ENCODE measurements at regions not wholly inside any gene's neighbourhood (a gene's known extent, or its start where the extent isn't known, plus 50 kb on each side); places are given as distances from the start of the nearest gene placed in this dataset.

DNA sequence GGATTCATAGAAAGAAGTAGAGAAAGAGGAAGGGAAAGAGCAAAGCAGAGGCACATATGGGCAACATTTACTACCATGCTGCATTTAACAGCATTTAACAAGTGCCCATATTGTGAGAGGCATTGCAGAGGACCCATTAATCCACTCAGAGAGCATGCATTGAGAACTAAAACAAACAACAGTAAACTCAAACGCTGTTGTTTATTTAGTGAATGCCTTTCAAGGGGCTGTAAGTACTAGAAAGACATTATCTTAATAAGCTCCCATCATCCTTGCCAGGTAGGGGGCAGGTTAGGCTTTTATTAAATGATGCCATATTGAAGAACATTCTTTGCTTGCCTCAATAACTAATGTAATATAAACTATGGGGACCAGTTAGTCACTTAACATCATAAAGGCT is 254.3 kb upstream of the DAB1 start:
- Histone ChIP-seq H3K36me3 (no peaks in the 10 kb centered on the region), H3K27me3 (no peaks in the 10 kb centered on the region), H3K4me3 (ENCODE audit: low read depth, low read length) (no peak overlapping the region), H3K9me3 (no peaks in the 10 kb centered on the region), H3K4me1 (no peaks in the 10 kb centered on the region)
- TF ChIP-seq, protein P1, sequence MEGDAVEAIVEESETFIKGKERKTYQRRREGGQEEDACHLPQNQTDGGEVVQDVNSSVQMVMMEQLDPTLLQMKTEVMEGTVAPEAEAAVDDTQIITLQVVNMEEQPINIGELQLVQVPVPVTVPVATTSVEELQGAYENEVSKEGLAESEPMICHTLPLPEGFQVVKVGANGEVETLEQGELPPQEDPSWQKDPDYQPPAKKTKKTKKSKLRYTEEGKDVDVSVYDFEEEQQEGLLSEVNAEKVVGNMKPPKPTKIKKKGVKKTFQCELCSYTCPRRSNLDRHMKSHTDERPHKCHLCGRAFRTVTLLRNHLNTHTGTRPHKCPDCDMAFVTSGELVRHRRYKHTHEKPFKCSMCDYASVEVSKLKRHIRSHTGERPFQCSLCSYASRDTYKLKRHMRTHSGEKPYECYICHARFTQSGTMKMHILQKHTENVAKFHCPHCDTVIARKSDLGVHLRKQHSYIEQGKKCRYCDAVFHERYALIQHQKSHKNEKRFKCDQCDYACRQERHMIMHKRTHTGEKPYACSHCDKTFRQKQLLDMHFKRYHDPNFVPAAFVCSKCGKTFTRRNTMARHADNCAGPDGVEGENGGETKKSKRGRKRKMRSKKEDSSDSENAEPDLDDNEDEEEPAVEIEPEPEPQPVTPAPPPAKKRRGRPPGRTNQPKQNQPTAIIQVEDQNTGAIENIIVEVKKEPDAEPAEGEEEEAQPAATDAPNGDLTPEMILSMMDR (IDR thresholded peaks at IDR 0.05; ENCODE audit: low read depth, low read length), result no peak
- DNase-seq, result no peak

GRCh38 chr1:57675776-57676175 is 251.9 kb upstream of the DAB1 start:
- Histone ChIP-seq H3K36me3 (no peaks in the 10 kb centered on the region), H3K27me3 (no peaks in the 10 kb centered on the region), H3K4me1 (no peaks in the 10 kb centered on the region), H3K4me3 (ENCODE audit: low read depth, low read length) (no peak overlapping the region), H3K9me3 (no peaks in the 10 kb centered on the region)
- TF ChIP-seq, protein P1 (IDR thresholded peaks at IDR 0.05; ENCODE audit: low read depth, low read length), result no peak
- DNase-seq, result no peak

DNA sequence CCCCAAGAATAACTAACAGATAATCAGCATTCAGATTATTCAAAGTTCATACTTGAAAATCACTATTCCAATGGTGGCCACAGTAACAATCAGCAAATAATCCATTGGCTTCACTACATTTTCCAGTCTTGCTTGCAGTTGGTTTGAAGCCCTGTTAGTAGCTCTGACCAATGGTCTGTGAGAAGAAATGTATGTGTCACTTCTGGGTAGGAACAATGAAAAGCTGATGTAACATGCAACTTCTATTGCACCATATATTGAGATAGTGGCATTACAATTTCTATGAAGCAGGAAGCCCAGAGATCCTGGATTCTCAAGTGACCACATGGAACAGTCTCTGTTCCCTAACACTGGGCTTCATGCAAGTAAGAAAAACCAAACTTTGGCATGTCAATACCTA is 250.9 kb upstream of the DAB1 start:
- no peak overlapping the region for H3K4me3 ChIP-seq (ENCODE audit: low read depth, low read length)
- H3K36me3 ChIP-seq, result no peaks in the 10 kb centered on the region
- H3K9me3 ChIP-seq, result no peaks in the 10 kb centered on the region
- no peaks in the 10 kb centered on the region for H3K4me1 ChIP-seq
- no peaks in the 10 kb centered on the region for H3K27me3 ChIP-seq
- TF ChIP-seq, protein P1 (IDR thresholded peaks at IDR 0.05; ENCODE audit: low read depth, low read length), result no peak
- no peak for DNase-seq

DNA sequence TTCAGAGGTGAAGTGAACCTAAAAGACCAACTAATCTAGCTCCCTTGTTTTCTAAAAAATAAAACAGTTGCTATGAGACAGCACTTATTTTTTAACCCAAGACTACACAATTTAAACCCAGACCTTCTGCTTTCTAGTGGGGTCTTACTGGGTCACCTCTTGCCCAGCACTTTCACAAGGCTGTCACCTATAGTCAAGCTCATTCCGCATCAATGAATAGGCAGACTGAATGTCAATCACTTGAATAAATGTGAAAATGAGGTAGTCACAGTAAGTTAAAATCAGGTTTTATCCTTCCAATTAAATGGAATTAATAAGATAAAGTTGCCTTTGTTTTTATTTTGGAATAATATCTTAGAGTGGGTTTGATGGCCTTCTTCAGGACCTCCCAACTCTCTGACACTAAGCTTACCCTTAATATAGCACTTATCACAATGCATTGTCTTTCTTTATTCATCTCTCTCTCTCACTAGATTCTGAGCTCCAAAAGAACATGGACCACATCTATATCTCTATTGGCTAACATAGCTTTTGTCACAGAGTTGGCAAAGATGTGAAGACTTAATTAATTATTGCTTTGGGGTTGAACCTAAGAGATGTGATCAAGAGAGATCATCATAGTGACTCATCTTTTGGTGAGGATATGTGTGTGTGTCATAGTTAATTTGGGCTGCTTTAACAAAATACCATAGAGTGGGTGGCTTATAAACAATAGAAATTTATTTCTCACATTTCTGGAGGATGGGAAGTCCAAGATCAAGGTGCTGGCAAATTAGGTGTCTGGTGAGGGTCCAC is 248.7 kb upstream of the DAB1 start:
- Histone ChIP-seq H3K36me3 (no peaks in the 10 kb centered on the region), H3K4me3 (ENCODE audit: low read depth, low read length) (no peak overlapping the region), H3K27me3 (no peaks in the 10 kb centered on the region), H3K4me1 (no peaks in the 10 kb centered on the region), H3K9me3 (no peaks in the 10 kb centered on the region)
- no peak for DNase-seq
- TF ChIP-seq, protein P1 (IDR thresholded peaks at IDR 0.05; ENCODE audit: low read depth, low read length), result no peak

- no peaks in the 10 kb centered on the region for H3K36me3 ChIP-seq
- TF ChIP-seq, protein P1 (IDR thresholded peaks at IDR 0.05; ENCODE audit: low read depth, low read length), result no peak
- DNase-seq, result no peak
- no peaks in the 10 kb centered on the region for H3K27me3 ChIP-seq
- H3K9me3 ChIP-seq, result no peaks in the 10 kb centered on the region
- no peak overlapping the region for H3K4me3 ChIP-seq (ENCODE audit: low read depth, low read length)
- no peaks in the 10 kb centered on the region for H3K4me1 ChIP-seq
Observed at GRCh38 chr1:57671750-57672149, 247.9 kb upstream of the DAB1 start.

DNA sequence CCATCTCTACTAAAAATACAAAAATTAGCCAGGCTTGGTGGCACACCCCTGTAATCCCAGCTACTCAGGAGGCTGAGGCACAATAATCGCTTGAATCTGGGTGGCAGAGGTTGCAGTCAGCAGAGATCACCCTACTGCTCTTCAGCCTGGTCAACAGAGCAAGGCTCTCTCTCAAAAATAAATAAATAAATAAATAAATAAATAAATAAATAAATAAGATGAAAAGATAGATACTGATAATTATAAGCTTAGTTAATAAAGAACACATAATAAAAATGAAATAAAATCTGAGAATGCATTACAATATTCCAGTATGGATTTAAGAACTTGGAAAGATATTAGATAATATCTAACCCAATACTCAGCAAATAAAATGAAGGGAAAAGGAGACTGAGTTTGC is 235.9 kb upstream of the DAB1 start:
- TF ChIP-seq, protein P1 (IDR thresholded peaks at IDR 0.05; ENCODE audit: low read depth, low read length), result no peak
- no peak overlapping the region for H3K4me3 ChIP-seq (ENCODE audit: low read depth, low read length)
- H3K36me3 ChIP-seq, result no peaks in the 10 kb centered on the region
- H3K9me3 ChIP-seq, result no peaks in the 10 kb centered on the region
- H3K4me1 ChIP-seq, result no peaks in the 10 kb centered on the region
- H3K27me3 ChIP-seq, result no peaks in the 10 kb centered on the region
- DNase-seq, result no peak
